HCT116 (cell line): ENCODE measurements at regions not wholly inside any gene's neighbourhood (a gene's known extent, or its start where the extent isn't known, plus 50 kb on each side); places are given as distances from the start of the nearest gene placed in this dataset.

Experiments used
- ATAC-seq: fragments of 200-7000 bp; cut with Tn5 transposase; 2 replicates; pipeline ENCODE4 v1.9.1; 2020; ENCODE audit warnings: mild to moderate bottlenecking, moderate library complexity
- BruUV-seq: library from RNA; stranded (reverse); fragments of 400-500 nt; replicated peaks from 2 replicates; lab custom pipeline; 2021; lab: Mats Ljungman, UMichigan
- CTCF ChIA-PET: fragments of 300-600 bp; sonication (Branson Sonifier 250); formaldehyde crosslinking; loops from one replicate; lab custom pipeline; 2021; ENCODE audit warnings: antibody characterized with exemption; lab: Charles Lee
- POLR2A ChIA-PET: fragments of 300-600, 350-600 bp; sonication (Branson Sonifier 250); formaldehyde crosslinking; loops from one replicate; lab custom pipeline; 2021; ENCODE audit warnings: antibody characterized with exemption; lab: Charles Lee
- RAD21 ChIA-PET, 2 experiments: fragments of 300-600 bp; sonication (Branson Sonifier 250); formaldehyde crosslinking; loops; one replicate each; lab custom pipeline; 2023; ENCODE audit warnings: low total read pairs in 2 of 2; ENCODE audit not compliant: uncharacterized antibody in 2 of 2, unreplicated experiment in 2 of 2, low non-redundant PET in 1 of 2; lab: Charles Lee
- DNase-seq: peaks from one replicate; pipeline ENCODE4 v3.0.0-alpha.2; 2010; ENCODE audit warnings: low read depth, low spot score
- H2AFZ ChIP-seq: fragments of 200-600 bp; shearing (Covaris generic), sonication (generic); 2 replicates; pipeline ENCODE4 v1.6.1; 2017; ENCODE audit warnings: low read depth, mixed run types, mixed read lengths, antibody characterized with exemption, low read length; ENCODE audit not compliant: poor library complexity, severe bottlenecking
- H3K27ac ChIP-seq: 2 replicates; pipeline ENCODE4 v1.5.1; 2012; ENCODE audit warnings: low read depth, low read length
- H3K27me3 ChIP-seq: fragments of 200-600 bp; sonication (generic); 2 replicates; pipeline ENCODE4 v1.6.1; 2016; ENCODE audit warnings: mixed run types, low read length, mixed read lengths; ENCODE audit not compliant: insufficient read depth
- H3K36me3 ChIP-seq, 2 experiments: fragments of 200-500 bp in 1 of 2; fragments of 200-600 bp in 1 of 2; sonication (Bioruptor generic) in 1 of 2; sonication (generic) in 1 of 2; 2 replicates each; pipeline versions ENCODE4 v1.5.1 to v1.6.1; 2014 to 2016; ENCODE audit warnings: low read length in 2 of 2, inconsistent platforms in 1 of 2, mixed read lengths in 1 of 2, mixed run types in 1 of 2; ENCODE audit not compliant: insufficient read depth in 2 of 2, control insufficient read depth in 1 of 2
- H3K4me1 ChIP-seq, 2 experiments: fragments of 200-600 bp in 1 of 2; sonication (generic) in 1 of 2; 2 replicates each; pipeline versions ENCODE4 v1.5.1 to v1.6.1; 2012 to 2017; ENCODE audit warnings: low read length in 2 of 2, inconsistent platforms in 1 of 2, mild to moderate bottlenecking in 1 of 2, mixed read lengths in 1 of 2, mixed run types in 1 of 2, moderate library complexity in 1 of 2; ENCODE audit not compliant: insufficient read depth in 2 of 2, control insufficient read depth in 1 of 2
- H3K4me2 ChIP-seq: fragments of 200-600 bp; sonication (generic); 2 replicates; pipeline ENCODE4 v1.6.1; 2017; ENCODE audit warnings: mixed run types, low read length, mixed read lengths
- H3K4me3 ChIP-seq, 2 experiments: fragments of 200-600 bp in 1 of 2; sonication (generic) in 1 of 2; replicated peaks in 1 of 2; 2 replicates each; pipeline ENCODE4 v1.5.1; 2011 to 2016; ENCODE audit warnings: low read length in 2 of 2, control low read depth in 1 of 2, low read depth in 1 of 2, mild to moderate bottlenecking in 1 of 2, mixed read lengths in 1 of 2, mixed run types in 1 of 2
- H3K79me2 ChIP-seq: fragments of 200-600 bp; sonication (generic); 2 replicates; pipeline ENCODE4 v1.6.1; 2017; ENCODE audit warnings: mild to moderate bottlenecking, mixed run types, low read length, moderate library complexity, mixed read lengths; ENCODE audit not compliant: insufficient read depth
- H3K9ac ChIP-seq: fragments of 200-600 bp; sonication (generic); 2 replicates; pipeline ENCODE4 v1.6.1; 2016; ENCODE audit warnings: low read length, mixed read lengths
- H3K9me2 ChIP-seq: fragments of 200-600 bp; sonication (generic), shearing (Covaris generic); 2 replicates; pipeline ENCODE4 v1.6.1; 2017; ENCODE audit warnings: mixed run types, mild to moderate bottlenecking, moderate library complexity; ENCODE audit not compliant: insufficient read depth
- H3K9me3 ChIP-seq, 2 experiments: fragments of 200-500 bp in 1 of 2; fragments of 200-600 bp in 1 of 2; sonication (Bioruptor generic) in 1 of 2; sonication (generic) in 1 of 2; 2 replicates each; pipeline ENCODE4 v1.6.1; 2014 to 2017; ENCODE audit warnings: low read length in 2 of 2, mixed read lengths in 2 of 2, inconsistent platforms in 1 of 2, low read depth in 1 of 2, mild to moderate bottlenecking in 1 of 2, mixed run types in 1 of 2, moderate library complexity in 1 of 2; ENCODE audit not compliant: control insufficient read depth in 1 of 2, insufficient read depth in 1 of 2
- H4K20me1 ChIP-seq: fragments of 200-600 bp; sonication (generic), shearing (Covaris generic); 2 replicates; pipeline ENCODE4 v1.6.1; 2017; ENCODE audit warnings: mixed run types, mild to moderate bottlenecking, moderate library complexity; ENCODE audit not compliant: insufficient read depth
- CBX3 ChIP-seq: IDR thresholded peaks from 2 replicates; pipeline ENCODE4 v1.6.1; 2012; ENCODE audit warnings: low read depth
- CEBPB ChIP-seq: IDR thresholded peaks from 2 replicates; pipeline ENCODE4 v1.6.1; 2012; ENCODE audit warnings: low read depth
- EGR1 ChIP-seq: IDR thresholded peaks from 2 replicates; pipeline ENCODE4 v1.6.1; 2012; ENCODE audit warnings: low read depth
- ELF1 ChIP-seq: IDR thresholded peaks from 2 replicates; pipeline ENCODE4 v1.6.1; 2012; ENCODE audit warnings: low read depth, borderline replicate concordance
- EZH2 ChIP-seq: fragments of 200-600 bp; sonication (generic); IDR thresholded peaks from 2 replicates; pipeline ENCODE4 v1.6.1; 2017; ENCODE audit warnings: antibody characterized with exemption, mixed run types
- EZH2phosphoT487 ChIP-seq: fragments of 200-600 bp; IDR thresholded peaks from 2 replicates; pipeline ENCODE4 v1.6.1; 2018; ENCODE audit warnings: antibody characterized with exemption, borderline replicate concordance
- JUND ChIP-seq: IDR thresholded peaks from 2 replicates; pipeline ENCODE4 v1.6.1; 2012
- POLR2A ChIP-seq: IDR thresholded peaks from 2 replicates; pipeline ENCODE4 v1.7.0; 2011; ENCODE audit warnings: borderline replicate concordance; ENCODE audit not compliant: insufficient read depth, insufficient read length; ENCODE audit errors: extremely low read depth
- POLR2AphosphoS5 ChIP-seq: IDR thresholded peaks from 2 replicates; pipeline ENCODE4 v1.6.1; 2011; ENCODE audit warnings: mild to moderate bottlenecking, low read depth, low read length, moderate library complexity
- RAD21 ChIP-seq: IDR thresholded peaks from 2 replicates; pipeline ENCODE4 v1.6.1; 2012; ENCODE audit warnings: low read depth, mild to moderate bottlenecking
- SIN3A ChIP-seq: IDR thresholded peaks from 2 replicates; pipeline ENCODE4 v1.6.1; 2012; ENCODE audit warnings: low read depth
- SP1 ChIP-seq: IDR thresholded peaks from 2 replicates; pipeline ENCODE4 v1.6.1; 2012; ENCODE audit warnings: low read depth
- SRF ChIP-seq: IDR thresholded peaks from 2 replicates; pipeline ENCODE4 v1.6.1; 2012; ENCODE audit warnings: low read depth
- YY1 ChIP-seq: IDR thresholded peaks from 2 replicates; pipeline ENCODE4 v1.6.1; 2011; ENCODE audit warnings: low read length, low read depth, moderate library complexity, mild to moderate bottlenecking; ENCODE audit not compliant: insufficient replicate concordance; ENCODE audit errors: extremely low read depth
- ZFX ChIP-seq: fragments of 450-650 bp; IDR thresholded peaks from 2 replicates; pipeline ENCODE4 v1.6.1; 2017
- ZNF274 ChIP-seq: fragments of 200-500 bp; sonication (Bioruptor generic); IDR thresholded peaks from 2 replicates; pipeline ENCODE4 v1.6.1; 2014; ENCODE audit warnings: mild to moderate bottlenecking, low read depth, low read length, inconsistent platforms
- intact Hi-C: fragments of 100-400 bp; cut with micrococcal nuclease; formaldehyde crosslinking; loops from 2 replicates; pipeline ENCODE4 v1.10.0; 2022
- TF ChIP-seq, protein P1 (sequence below): IDR thresholded peaks from 2 replicates; pipeline ENCODE4 v1.6.1; 2011; ENCODE audit warnings: mild to moderate bottlenecking, low read length, moderate library complexity; ENCODE audit not compliant: insufficient replicate concordance; ENCODE audit errors: extremely low read depth
- TF ChIP-seq, protein P2 (sequence below): IDR thresholded peaks from 2 replicates; pipeline ENCODE4 v1.6.1; 2012
- TF ChIP-seq, protein P3 (sequence below), 3 experiments: fragments of 200-600 bp in 1 of 3; sonication (generic) in 1 of 3; IDR thresholded peaks in 2 of 3; conservative IDR thresholded peaks in 1 of 3; 2 replicates each; pipeline ENCODE4 v1.5.1; 2012 to 2017; ENCODE audit warnings: low read depth in 2 of 3, low read length in 2 of 3, antibody characterized with exemption in 1 of 3, borderline replicate concordance in 1 of 3, control low read depth in 1 of 3, mild to moderate bottlenecking in 1 of 3, mixed read lengths in 1 of 3, mixed run types in 1 of 3, moderate library complexity in 1 of 3; ENCODE audit not compliant: insufficient read depth in 1 of 3
- TF ChIP-seq, protein P4 (sequence below): IDR thresholded peaks from 2 replicates; pipeline ENCODE4 v1.6.1; 2012; ENCODE audit warnings: low read depth

DNA sequence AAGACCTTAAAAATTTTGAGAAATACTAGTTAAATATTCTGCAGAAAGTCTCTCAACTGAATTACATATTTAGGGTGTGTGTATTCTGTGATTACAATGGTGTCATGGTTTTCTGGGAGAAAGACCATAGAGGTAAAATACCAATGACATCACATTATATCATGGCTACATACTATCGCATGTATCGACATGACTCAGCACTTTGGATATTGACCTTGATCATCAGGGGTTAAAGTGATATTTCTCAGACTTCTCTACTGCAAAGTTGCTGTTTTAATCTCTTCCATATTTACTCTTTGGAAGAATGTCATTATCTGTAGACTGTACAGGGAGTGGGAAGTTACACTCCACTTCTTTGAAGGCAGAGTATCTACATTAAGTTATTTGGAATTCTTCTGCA, 1046.6 kb downstream of the FAM181B start:
- Histone ChIP-seq H3K36me3 (no peaks in the 10 kb centered on the region), H2AFZ (no peak overlapping the region), H3K9me2 (no peaks in the 10 kb centered on the region), H3K27me3 (no peaks in the 10 kb centered on the region), H4K20me1 (no peaks in the 10 kb centered on the region), H3K27ac (no peak overlapping the region), H3K79me2 (no peaks in the 10 kb centered on the region), H3K4me3 (no peak overlapping the region), H3K4me2 (no peak overlapping the region), H3K9ac (no peak overlapping the region), H3K9me3 (peaks cover 0 to 11% of the 10 kb centered on the region in 2 experiments), H3K4me1 (no peaks in the 10 kb centered on the region)
- DNase-seq (no peak), ATAC-seq (no peak)
- no TSS peak for BruUV-seq
- POLR2A ChIA-PET = no interaction called here
- intact Hi-C loops = no loop called here
- TF ChIP-seq SIN3A (no peak), ZFX (no peak), ZNF274 (no peak), SRF (no peak), RAD21 (no peak), EZH2 (no peak), CBX3 (no peak), POLR2A (no peak), YY1 (no peak), SP1 (no peak), EGR1 (no peak), POLR2AphosphoS5 (no peak), EZH2phosphoT487 (no peak), JUND (no peak), ELF1 (no peak), CEBPB (no peak)
- TF ChIP-seq, protein P1, sequence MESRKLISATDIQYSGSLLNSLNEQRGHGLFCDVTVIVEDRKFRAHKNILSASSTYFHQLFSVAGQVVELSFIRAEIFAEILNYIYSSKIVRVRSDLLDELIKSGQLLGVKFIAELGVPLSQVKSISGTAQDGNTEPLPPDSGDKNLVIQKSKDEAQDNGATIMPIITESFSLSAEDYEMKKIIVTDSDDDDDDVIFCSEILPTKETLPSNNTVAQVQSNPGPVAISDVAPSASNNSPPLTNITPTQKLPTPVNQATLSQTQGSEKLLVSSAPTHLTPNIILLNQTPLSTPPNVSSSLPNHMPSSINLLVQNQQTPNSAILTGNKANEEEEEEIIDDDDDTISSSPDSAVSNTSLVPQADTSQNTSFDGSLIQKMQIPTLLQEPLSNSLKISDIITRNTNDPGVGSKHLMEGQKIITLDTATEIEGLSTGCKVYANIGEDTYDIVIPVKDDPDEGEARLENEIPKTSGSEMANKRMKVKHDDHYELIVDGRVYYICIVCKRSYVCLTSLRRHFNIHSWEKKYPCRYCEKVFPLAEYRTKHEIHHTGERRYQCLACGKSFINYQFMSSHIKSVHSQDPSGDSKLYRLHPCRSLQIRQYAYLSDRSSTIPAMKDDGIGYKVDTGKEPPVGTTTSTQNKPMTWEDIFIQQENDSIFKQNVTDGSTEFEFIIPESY = no peak
- TF ChIP-seq, protein P2, sequence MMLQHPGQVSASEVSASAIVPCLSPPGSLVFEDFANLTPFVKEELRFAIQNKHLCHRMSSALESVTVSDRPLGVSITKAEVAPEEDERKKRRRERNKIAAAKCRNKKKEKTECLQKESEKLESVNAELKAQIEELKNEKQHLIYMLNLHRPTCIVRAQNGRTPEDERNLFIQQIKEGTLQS = no peak
- TF ChIP-seq, protein P3, sequence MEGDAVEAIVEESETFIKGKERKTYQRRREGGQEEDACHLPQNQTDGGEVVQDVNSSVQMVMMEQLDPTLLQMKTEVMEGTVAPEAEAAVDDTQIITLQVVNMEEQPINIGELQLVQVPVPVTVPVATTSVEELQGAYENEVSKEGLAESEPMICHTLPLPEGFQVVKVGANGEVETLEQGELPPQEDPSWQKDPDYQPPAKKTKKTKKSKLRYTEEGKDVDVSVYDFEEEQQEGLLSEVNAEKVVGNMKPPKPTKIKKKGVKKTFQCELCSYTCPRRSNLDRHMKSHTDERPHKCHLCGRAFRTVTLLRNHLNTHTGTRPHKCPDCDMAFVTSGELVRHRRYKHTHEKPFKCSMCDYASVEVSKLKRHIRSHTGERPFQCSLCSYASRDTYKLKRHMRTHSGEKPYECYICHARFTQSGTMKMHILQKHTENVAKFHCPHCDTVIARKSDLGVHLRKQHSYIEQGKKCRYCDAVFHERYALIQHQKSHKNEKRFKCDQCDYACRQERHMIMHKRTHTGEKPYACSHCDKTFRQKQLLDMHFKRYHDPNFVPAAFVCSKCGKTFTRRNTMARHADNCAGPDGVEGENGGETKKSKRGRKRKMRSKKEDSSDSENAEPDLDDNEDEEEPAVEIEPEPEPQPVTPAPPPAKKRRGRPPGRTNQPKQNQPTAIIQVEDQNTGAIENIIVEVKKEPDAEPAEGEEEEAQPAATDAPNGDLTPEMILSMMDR (IDR thresholded peaks at IDR 0.05 in 2 of 3, conservative IDR thresholded peaks at IDR 0.05 in 1 of 3; ENCODE audit: borderline replicate concordance in 1 of 3, insufficient read depth in 1 of 3, low read depth in 2 of 3, low read length in 2 of 3) = no peak
- TF ChIP-seq, protein P4, sequence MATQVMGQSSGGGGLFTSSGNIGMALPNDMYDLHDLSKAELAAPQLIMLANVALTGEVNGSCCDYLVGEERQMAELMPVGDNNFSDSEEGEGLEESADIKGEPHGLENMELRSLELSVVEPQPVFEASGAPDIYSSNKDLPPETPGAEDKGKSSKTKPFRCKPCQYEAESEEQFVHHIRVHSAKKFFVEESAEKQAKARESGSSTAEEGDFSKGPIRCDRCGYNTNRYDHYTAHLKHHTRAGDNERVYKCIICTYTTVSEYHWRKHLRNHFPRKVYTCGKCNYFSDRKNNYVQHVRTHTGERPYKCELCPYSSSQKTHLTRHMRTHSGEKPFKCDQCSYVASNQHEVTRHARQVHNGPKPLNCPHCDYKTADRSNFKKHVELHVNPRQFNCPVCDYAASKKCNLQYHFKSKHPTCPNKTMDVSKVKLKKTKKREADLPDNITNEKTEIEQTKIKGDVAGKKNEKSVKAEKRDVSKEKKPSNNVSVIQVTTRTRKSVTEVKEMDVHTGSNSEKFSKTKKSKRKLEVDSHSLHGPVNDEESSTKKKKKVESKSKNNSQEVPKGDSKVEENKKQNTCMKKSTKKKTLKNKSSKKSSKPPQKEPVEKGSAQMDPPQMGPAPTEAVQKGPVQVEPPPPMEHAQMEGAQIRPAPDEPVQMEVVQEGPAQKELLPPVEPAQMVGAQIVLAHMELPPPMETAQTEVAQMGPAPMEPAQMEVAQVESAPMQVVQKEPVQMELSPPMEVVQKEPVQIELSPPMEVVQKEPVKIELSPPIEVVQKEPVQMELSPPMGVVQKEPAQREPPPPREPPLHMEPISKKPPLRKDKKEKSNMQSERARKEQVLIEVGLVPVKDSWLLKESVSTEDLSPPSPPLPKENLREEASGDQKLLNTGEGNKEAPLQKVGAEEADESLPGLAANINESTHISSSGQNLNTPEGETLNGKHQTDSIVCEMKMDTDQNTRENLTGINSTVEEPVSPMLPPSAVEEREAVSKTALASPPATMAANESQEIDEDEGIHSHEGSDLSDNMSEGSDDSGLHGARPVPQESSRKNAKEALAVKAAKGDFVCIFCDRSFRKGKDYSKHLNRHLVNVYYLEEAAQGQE = no peak
- CTCF ChIA-PET = no interaction called here
- RAD21 ChIA-PET = no interaction called here
